Neural progenitor cell (in vitro differentiated cells): ENCODE measurements at regions not wholly inside any gene's neighbourhood (a gene's known extent, or its start where the extent isn't known, plus 50 kb on each side); places are given as distances from the start of the nearest gene placed in this dataset.

Experiments
- DNase-seq: peaks from one replicate; pipeline ENCODE4 v3.0.0-alpha.2; 2016; ENCODE audit warnings: low spot score
- H2AFZ ChIP-seq: fragments of 200-600 bp; sonication (generic); replicated peaks from 2 replicates; pipeline ENCODE4 v1.6.1; 2016; ENCODE audit warnings: antibody characterized with exemption
- H3F3A ChIP-seq: fragments of 200-600 bp; sonication (generic); 2 replicates; pipeline ENCODE4 v1.6.1; 2016; ENCODE audit warnings: antibody characterized with exemption, low read depth
- H3K27ac ChIP-seq: fragments of 200-600 bp; sonication (generic); 2 replicates; pipeline ENCODE4 v1.5.1; 2016; ENCODE audit warnings: mild to moderate bottlenecking
- H3K27me3 ChIP-seq: fragments of 200-600 bp; sonication (generic); 2 replicates; pipeline ENCODE4 v1.6.1; 2016; ENCODE audit warnings: mild to moderate bottlenecking, moderate library complexity
- H3K36me3 ChIP-seq: fragments of 200-600 bp; sonication (generic); 2 replicates; pipeline ENCODE4 v1.5.1; 2016
- H3K4me1 ChIP-seq: fragments of 200-600 bp; sonication (generic); 2 replicates; pipeline ENCODE4 v1.6.1; 2016; ENCODE audit warnings: mixed run types
- H3K4me2 ChIP-seq: fragments of 200-600 bp; sonication (generic); 2 replicates; pipeline ENCODE4 v1.6.1; 2016
- H3K4me3 ChIP-seq: fragments of 200-600 bp; sonication (generic); 2 replicates; pipeline ENCODE4 v1.5.1; 2016
- H3K79me2 ChIP-seq: fragments of 200-600 bp; sonication (generic); 2 replicates; pipeline ENCODE4 v1.6.1; 2016; ENCODE audit warnings: low read depth
- H3K9ac ChIP-seq: fragments of 200-600 bp; sonication (generic); 2 replicates; pipeline ENCODE4 v1.6.1; 2016
- H3K9me3 ChIP-seq: fragments of 200-600 bp; sonication (generic); 2 replicates; pipeline ENCODE4 v1.5.1; 2016; ENCODE audit warnings: low read depth
- H4K20me1 ChIP-seq: fragments of 200-600 bp; sonication (generic); 2 replicates; pipeline ENCODE4 v1.6.1; 2016; ENCODE audit warnings: low read depth
- H3K27ac Mint-ChIP-seq: 3 replicates; pipeline ENCODE4 v1.8.0; 2021; ENCODE audit warnings: mixed read lengths
- H3K27me3 Mint-ChIP-seq: 2 replicates; pipeline ENCODE4 v1.8.0; 2022; ENCODE audit warnings: low read depth, mild to moderate bottlenecking, inconsistent platforms, moderate library complexity, mixed read lengths; ENCODE audit not compliant: insufficient read depth
- H3K36me3 Mint-ChIP-seq: 3 replicates; pipeline ENCODE4 v1.8.0; 2021; ENCODE audit warnings: mixed read lengths
- H3K4me1 Mint-ChIP-seq: 3 replicates; pipeline ENCODE4 v1.8.0; 2021; ENCODE audit warnings: mixed read lengths
- H3K4me3 Mint-ChIP-seq: 3 replicates; pipeline ENCODE4 v1.8.0; 2021; ENCODE audit warnings: mild to moderate bottlenecking, moderate library complexity, mixed read lengths
- H3K9me3 Mint-ChIP-seq: 3 replicates; pipeline ENCODE4 v1.8.0; 2020; ENCODE audit warnings: mixed read lengths
- EZH2 ChIP-seq: fragments of 200-600 bp; sonication (generic); IDR thresholded peaks from 2 replicates; pipeline ENCODE4 v1.6.1; 2017; ENCODE audit warnings: antibody characterized with exemption, mild to moderate bottlenecking, moderate library complexity
- EZH2phosphoT487 ChIP-seq: fragments of 200-600 bp; sonication (generic); IDR thresholded peaks from 2 replicates; pipeline ENCODE4 v1.6.1; 2017; ENCODE audit warnings: antibody characterized with exemption
- TF ChIP-seq, protein P1 (sequence below): fragments of 200-600 bp; sonication (generic); IDR thresholded peaks from 2 replicates; pipeline ENCODE4 v1.5.1; 2017; ENCODE audit warnings: antibody characterized with exemption, mild to moderate bottlenecking

DNA sequence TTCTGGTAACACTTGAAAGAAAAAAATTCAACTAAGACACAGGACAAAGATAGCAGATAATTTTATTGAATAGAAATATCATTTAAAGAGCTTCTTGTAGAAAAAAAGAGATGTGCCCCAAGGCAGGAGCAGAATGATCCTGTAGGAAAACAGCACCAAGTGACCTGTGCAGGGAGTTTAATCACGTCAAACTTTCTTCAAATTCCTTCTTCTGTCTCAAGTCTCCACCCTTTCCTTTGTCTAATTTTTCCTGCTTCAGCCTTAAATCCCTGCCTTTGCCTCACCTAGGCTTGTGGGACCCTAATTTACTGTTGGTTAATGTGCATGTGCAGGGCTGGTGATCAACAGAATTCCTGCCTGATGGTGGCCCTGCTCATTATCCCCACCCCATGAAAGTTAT, 481.4 kb downstream of the IPMK start:
- Histone ChIP-seq H3K4me2 (no peak overlapping the region), H3K36me3 (no peaks in the 10 kb centered on the region), H3K4me3 (no peak overlapping the region), H2AFZ (no peak overlapping the region), H3K4me1 (peaks cover 8% of the 10 kb centered on the region), H3K9me3 (no peaks in the 10 kb centered on the region), H3K79me2 (no peaks in the 10 kb centered on the region), H3K27me3 (no peaks in the 10 kb centered on the region), H3K27ac (no peak overlapping the region), H3F3A (no peaks in the 10 kb centered on the region), H3K9ac (no peak overlapping the region), H4K20me1 (no peaks in the 10 kb centered on the region)
- Mint-ChIP-seq H3K36me3 (no peaks in the 10 kb centered on the region), H3K4me3 (no peak overlapping the region), H3K27ac (no peak overlapping the region), H3K9me3 (no peaks in the 10 kb centered on the region), H3K4me1 (peaks cover 2% of the 10 kb centered on the region), H3K27me3 (peaks cover 5% of the 10 kb centered on the region)
- TF ChIP-seq, protein P1, sequence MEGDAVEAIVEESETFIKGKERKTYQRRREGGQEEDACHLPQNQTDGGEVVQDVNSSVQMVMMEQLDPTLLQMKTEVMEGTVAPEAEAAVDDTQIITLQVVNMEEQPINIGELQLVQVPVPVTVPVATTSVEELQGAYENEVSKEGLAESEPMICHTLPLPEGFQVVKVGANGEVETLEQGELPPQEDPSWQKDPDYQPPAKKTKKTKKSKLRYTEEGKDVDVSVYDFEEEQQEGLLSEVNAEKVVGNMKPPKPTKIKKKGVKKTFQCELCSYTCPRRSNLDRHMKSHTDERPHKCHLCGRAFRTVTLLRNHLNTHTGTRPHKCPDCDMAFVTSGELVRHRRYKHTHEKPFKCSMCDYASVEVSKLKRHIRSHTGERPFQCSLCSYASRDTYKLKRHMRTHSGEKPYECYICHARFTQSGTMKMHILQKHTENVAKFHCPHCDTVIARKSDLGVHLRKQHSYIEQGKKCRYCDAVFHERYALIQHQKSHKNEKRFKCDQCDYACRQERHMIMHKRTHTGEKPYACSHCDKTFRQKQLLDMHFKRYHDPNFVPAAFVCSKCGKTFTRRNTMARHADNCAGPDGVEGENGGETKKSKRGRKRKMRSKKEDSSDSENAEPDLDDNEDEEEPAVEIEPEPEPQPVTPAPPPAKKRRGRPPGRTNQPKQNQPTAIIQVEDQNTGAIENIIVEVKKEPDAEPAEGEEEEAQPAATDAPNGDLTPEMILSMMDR, result no peak
- TF ChIP-seq EZH2 (no peak), EZH2phosphoT487 (no peak)
- DNase-seq, result no peak

DNA sequence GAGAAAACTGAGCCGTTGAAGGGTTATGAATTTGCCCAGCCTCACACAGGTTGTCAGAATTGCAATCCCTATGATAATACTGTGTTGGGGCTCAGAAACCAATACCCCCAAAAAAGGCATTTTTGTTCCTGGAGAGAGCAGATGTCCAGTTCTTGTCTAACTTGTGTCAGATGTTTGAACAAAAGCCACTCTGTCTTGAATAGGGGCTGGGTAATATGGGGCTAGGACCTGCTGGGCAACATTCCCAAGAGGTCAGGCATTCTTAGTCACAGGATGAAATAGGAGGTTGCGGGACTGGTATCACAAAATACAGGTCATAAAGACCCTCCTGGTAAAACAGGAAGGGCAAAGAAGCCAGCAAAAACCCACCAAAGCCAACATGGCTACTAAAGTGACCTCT, 482.1 kb downstream of the IPMK start:
- no peaks in the 10 kb centered on the region for H3K9me3 ChIP-seq
- DNase-seq, result no peak
- no peaks in the 10 kb centered on the region for H3K9me3 Mint-ChIP-seq
- H3K4me1 ChIP-seq, result peaks cover 8% of the 10 kb centered on the region
- H3K27ac ChIP-seq, result no peak overlapping the region
- no peak overlapping the region for H3K4me3 ChIP-seq
- peaks cover 2% of the 10 kb centered on the region for H3K4me1 Mint-ChIP-seq
- H3K36me3 Mint-ChIP-seq, result no peaks in the 10 kb centered on the region
- TF ChIP-seq EZH2phosphoT487 (no peak), EZH2 (no peak)
- TF ChIP-seq, protein P1, result no peak
- H3F3A ChIP-seq, result no peaks in the 10 kb centered on the region
- H3K27ac Mint-ChIP-seq, result no peak overlapping the region
- H3K27me3 ChIP-seq, result no peaks in the 10 kb centered on the region
- no peaks in the 10 kb centered on the region for H3K36me3 ChIP-seq
- H2AFZ ChIP-seq, result no peak overlapping the region
- no peak overlapping the region for H3K4me3 Mint-ChIP-seq
- H4K20me1 ChIP-seq, result no peaks in the 10 kb centered on the region
- no peak overlapping the region for H3K9ac ChIP-seq
- no peaks in the 10 kb centered on the region for H3K79me2 ChIP-seq
- no peak overlapping the region for H3K4me2 ChIP-seq
- H3K27me3 Mint-ChIP-seq, result peaks cover 3% of the 10 kb centered on the region

DNA sequence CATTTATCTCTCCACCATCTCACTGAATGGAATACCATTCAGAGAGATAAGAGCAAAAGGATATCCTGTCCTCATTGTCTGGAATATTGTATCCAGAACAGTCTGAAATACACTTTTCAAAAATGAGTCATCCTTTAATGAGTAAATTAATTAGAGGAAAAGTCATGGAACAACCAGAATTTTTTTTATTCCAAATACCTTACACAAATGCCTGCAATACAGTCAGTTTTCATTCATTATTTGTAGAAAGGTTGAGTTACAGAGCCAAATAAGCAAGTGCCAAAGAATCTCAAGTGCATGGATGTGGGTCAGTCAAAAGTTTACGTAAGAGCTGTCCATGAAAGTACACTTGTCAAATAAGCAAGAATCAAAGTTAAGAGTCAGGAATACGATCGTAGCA, 482.6 kb downstream of the IPMK start:
- H3K27me3 ChIP-seq, result no peaks in the 10 kb centered on the region
- H3K4me1 Mint-ChIP-seq, result peaks cover 2% of the 10 kb centered on the region
- no peak overlapping the region for H3K4me2 ChIP-seq
- H3K4me1 ChIP-seq, result peaks cover 8% of the 10 kb centered on the region
- no peaks in the 10 kb centered on the region for H3K79me2 ChIP-seq
- no peak overlapping the region for H2AFZ ChIP-seq
- H3K36me3 Mint-ChIP-seq, result no peaks in the 10 kb centered on the region
- no peaks in the 10 kb centered on the region for H3K9me3 ChIP-seq
- H3K4me3 Mint-ChIP-seq, result no peak overlapping the region
- H3K9ac ChIP-seq, result no peak overlapping the region
- no peak for DNase-seq
- H3F3A ChIP-seq, result no peaks in the 10 kb centered on the region
- no peaks in the 10 kb centered on the region for H4K20me1 ChIP-seq
- TF ChIP-seq EZH2phosphoT487, result no peak
- TF ChIP-seq EZH2, result no peak
- TF ChIP-seq, protein P1, result no peak
- peaks cover 3% of the 10 kb centered on the region for H3K27me3 Mint-ChIP-seq
- no peaks in the 10 kb centered on the region for H3K36me3 ChIP-seq
- no peak overlapping the region for H3K27ac ChIP-seq
- no peak overlapping the region for H3K27ac Mint-ChIP-seq
- H3K4me3 ChIP-seq, result no peak overlapping the region
- H3K9me3 Mint-ChIP-seq, result no peaks in the 10 kb centered on the region
